ENCODE measurements at regions not wholly inside any gene's neighbourhood (a gene's known extent, or its start where the extent isn't known, plus 50 kb on each side); places are given as distances from the start of the nearest gene placed in this dataset.
"Not testable (repeated sequence)": the region's sequence is repeated elsewhere in the genome, so short reads cannot be mapped to it uniquely, and the experiment has no call there.

DNA sequence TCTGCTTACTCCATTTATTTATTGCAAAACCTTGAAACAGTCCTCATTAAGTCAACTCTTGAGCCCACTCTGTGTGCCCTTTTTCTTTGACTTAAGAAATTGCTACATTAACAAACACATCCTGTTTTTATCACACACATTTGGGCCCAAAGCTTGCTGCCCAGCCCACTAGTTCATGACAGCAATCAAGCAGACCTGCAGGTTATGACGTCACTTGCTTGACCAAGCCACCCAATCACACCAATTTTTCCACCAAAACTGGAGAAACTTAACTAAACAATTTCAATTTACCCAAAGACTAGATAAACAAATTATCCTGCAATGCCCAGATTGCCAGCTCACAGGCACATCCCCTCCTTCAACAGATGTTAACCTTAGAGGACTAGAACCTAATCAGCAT lies 120.7 kb downstream of the ZNF429 start:
- TF ChIP-seq CTCF (IDR thresholded peaks at IDR 0.05), result no peak
- ATAC-seq (no peak), DNase-seq (no peak)
- Histone ChIP-seq H3K4me3 (no peak overlapping the region), H3K4me1 (no peaks in the 10 kb centered on the region), H3K36me3 (ENCODE audit: insufficient read depth in 1 of 2, low read depth in 1 of 2) (no peaks in the 10 kb centered on the region), H3K27me3 (ENCODE audit: insufficient read depth in 3 of 3, low read length in 2 of 3) (no peaks in the 10 kb centered on the region), H3K27ac (no peak overlapping the region), H3K9me3 (no peaks in the 10 kb centered on the region)
- intact Hi-C loops (cut with DNase I), result no loop called here
- 0 to 35% (median 22%) methylated on average over 1 of the region's 1 CpG for WGBS, 3 donors

- ATAC-seq (no peak), DNase-seq (no peak)
- intact Hi-C loops (cut with DNase I), result no loop called here
- 66 to 78% (median 66%) methylated on average over 6 of the region's 6 CpGs for WGBS, 3 donors
- Histone ChIP-seq H3K4me3 (no peak overlapping the region), H3K4me1 (no peaks in the 10 kb centered on the region), H3K9me3 (no peaks in the 10 kb centered on the region), H3K27ac (no peak overlapping the region), H3K27me3 (ENCODE audit: insufficient read depth in 3 of 3, low read length in 2 of 3) (no peaks in the 10 kb centered on the region), H3K36me3 (ENCODE audit: insufficient read depth in 1 of 2, low read depth in 1 of 2) (no peaks in the 10 kb centered on the region)
- TF ChIP-seq CTCF (IDR thresholded peaks at IDR 0.05), result no peak
These were observed 117.5 kb downstream of the ZNF429 start for GRCh38 chr19:21622920-21623319.

- no peaks in the 10 kb centered on the region for H3K4me1 ChIP-seq
- H3K9me3 ChIP-seq, result no peaks in the 10 kb centered on the region
- no peaks in the 10 kb centered on the region for H3K27me3 ChIP-seq (ENCODE audit: insufficient read depth in 3 of 3, low read length in 2 of 3)
- DNase-seq (no peak), ATAC-seq (no peak)
- intact Hi-C loops (cut with DNase I), result no loop called here
- no peaks in the 10 kb centered on the region for H3K36me3 ChIP-seq (ENCODE audit: insufficient read depth in 1 of 2, low read depth in 1 of 2)
- WGBS, 3 donors, result 78 to 82% (median 82%) methylated on average over 6 of the region's 6 CpGs
- no peak overlapping the region for H3K27ac ChIP-seq
- no peak for TF ChIP-seq CTCF (IDR thresholded peaks at IDR 0.05)
- no peak overlapping the region for H3K4me3 ChIP-seq
These were observed 116.3 kb downstream of the ZNF429 start for GRCh38 chr19:21621671-21622070.

GRCh38 chr19:21617740-21618339 lies 112.4 kb downstream of the ZNF429 start:
- Histone ChIP-seq H3K36me3 (ENCODE audit: insufficient read depth in 1 of 2, low read depth in 1 of 2) (no peaks in the 10 kb centered on the region), H3K4me3 (no peak overlapping the region), H3K9me3 (no peaks in the 10 kb centered on the region), H3K27me3 (ENCODE audit: insufficient read depth in 3 of 3, low read length in 2 of 3) (no peaks in the 10 kb centered on the region), H3K4me1 (no peaks in the 10 kb centered on the region), H3K27ac (no peak overlapping the region)
- intact Hi-C loops (cut with DNase I), result no loop called here
- WGBS, 3 donors, result 50 to 57% (median 55%) methylated on average over 4 of the region's 4 CpGs
- DNase-seq (no peak), ATAC-seq (no peak)
- TF ChIP-seq CTCF (IDR thresholded peaks at IDR 0.05), result no peak

- H3K9me3 ChIP-seq; DNase-seq; intact Hi-C loops (cut with DNase I); H3K4me3 ChIP-seq; ATAC-seq; H3K27me3 ChIP-seq (ENCODE audit: insufficient read depth in 3 of 3, low read length in 2 of 3); H3K27ac ChIP-seq; H3K36me3 ChIP-seq (ENCODE audit: insufficient read depth in 1 of 2, low read depth in 1 of 2); H3K4me1 ChIP-seq: not testable (repeated sequence)
- 94 to 95% (median 94%) methylated on average over 14 to 19 of the region's 19 CpGs for WGBS, 3 donors
These were observed 109.4 kb downstream of the ZNF429 start for GRCh38 chr19:21614776-21615175.

GRCh38 chr19:21613201-21613600 lies 107.8 kb downstream of the ZNF429 start:
- H3K9me3 ChIP-seq, result not testable (repeated sequence)

More at GRCh38 chr19:21613201-21613600, 107.8 kb downstream of the ZNF429 start:
- H3K27ac ChIP-seq; intact Hi-C loops (cut with DNase I); H3K4me3 ChIP-seq; H3K36me3 ChIP-seq (ENCODE audit: insufficient read depth in 1 of 2, low read depth in 1 of 2); ATAC-seq; H3K4me1 ChIP-seq; DNase-seq; H3K27me3 ChIP-seq (ENCODE audit: insufficient read depth in 3 of 3, low read length in 2 of 3): not testable (repeated sequence)
- WGBS, 3 donors, result 61 to 73% (median 72%) methylated on average over 2 of the region's 2 CpGs
